ENCODE measurements at regions not wholly inside any gene's neighbourhood (a gene's known extent, or its start where the extent isn't known, plus 50 kb on each side); places are given as distances from the start of the nearest gene placed in this dataset.

GRCh38 chr2:120791243-120791961, 55.7 kb downstream of the GLI2 start:
- Histone ChIP-seq H3K9me3 (ENCODE audit: insufficient read depth, low read depth, low read length) (no peaks in the 10 kb centered on the region), H2AFZ (ENCODE audit: low read depth, low read length) (no peak overlapping the region), H3K36me3 (ENCODE audit: insufficient read depth, low read length) (no peaks in the 10 kb centered on the region), H3K27ac (ENCODE audit: low read depth, low read length) (peak overlapping the region; percentile 50), H3K9ac (ENCODE audit: low read length) (peak overlapping the region; percentile 37), H3K4me1 (ENCODE audit: insufficient read depth, low read length) (peaks cover 30% of the 10 kb centered on the region), H3K27me3 (ENCODE audit: insufficient read depth, low read length) (no peaks in the 10 kb centered on the region), H3K4me3 (ENCODE audit: insufficient read depth, low read depth, low read length) (peak overlapping the region; percentile 0), H3K4me2 (ENCODE audit: low read length) (peak overlapping the region; percentile 60), H3K79me2 (ENCODE audit: insufficient read depth, low read length) (peaks cover 84% of the 10 kb centered on the region), H4K20me1 (ENCODE audit: insufficient read depth, low read length) (peaks cover 81% of the 10 kb centered on the region)
- FAIRE-seq (no peak), DNase-seq (ENCODE audit: low read depth) (no peak)
- peaks cover 5% of the 10 kb centered on the region for H3K36me3 Mint-ChIP-seq (ENCODE audit: low read depth, unreplicated experiment)
- no peaks in the 10 kb centered on the region for H3K9me3 Mint-ChIP-seq (ENCODE audit: unreplicated experiment)
- TF ChIP-seq EZH2 (IDR thresholded peaks at IDR 0.05; ENCODE audit: insufficient read depth, low read length): no peak
- no peak for TF ChIP-seq CTCF (IDR thresholded peaks at IDR 0.05; ENCODE audit: insufficient read depth, low read depth, low read length)
- peaks cover 68% of the 10 kb centered on the region for H3K4me1 Mint-ChIP-seq (ENCODE audit: low read depth, unreplicated experiment)
- H3K4me3 Mint-ChIP-seq (ENCODE audit: unreplicated experiment): no peak overlapping the region
- H3K27me3 Mint-ChIP-seq (ENCODE audit: low read depth, unreplicated experiment): no peaks in the 10 kb centered on the region
- H3K27ac Mint-ChIP-seq (ENCODE audit: unreplicated experiment): peak overlapping the region; percentile 58

- no peaks in the 10 kb centered on the region for H3K36me3 ChIP-seq (ENCODE audit: insufficient read depth, low read length)
- no peak for FAIRE-seq
- H3K79me2 ChIP-seq (ENCODE audit: insufficient read depth, low read length): peaks cover 84% of the 10 kb centered on the region
- peaks cover 80% of the 10 kb centered on the region for H4K20me1 ChIP-seq (ENCODE audit: insufficient read depth, low read length)
- H3K9ac ChIP-seq (ENCODE audit: low read length): peak overlapping the region; percentile 58
- H3K27me3 ChIP-seq (ENCODE audit: insufficient read depth, low read length): no peaks in the 10 kb centered on the region
- H3K27ac ChIP-seq (ENCODE audit: low read depth, low read length): peak overlapping the region; percentile 50
- Mint-ChIP-seq H3K36me3 (ENCODE audit: low read depth, unreplicated experiment) (peaks cover under 1% of the 10 kb centered on the region), H3K4me3 (ENCODE audit: unreplicated experiment) (no peak overlapping the region), H3K9me3 (ENCODE audit: unreplicated experiment) (no peaks in the 10 kb centered on the region), H3K27ac (ENCODE audit: unreplicated experiment) (peak overlapping the region; percentile 58), H3K4me1 (ENCODE audit: low read depth, unreplicated experiment) (peaks cover 64% of the 10 kb centered on the region), H3K27me3 (ENCODE audit: low read depth, unreplicated experiment) (no peaks in the 10 kb centered on the region)
- H3K4me1 ChIP-seq (ENCODE audit: insufficient read depth, low read length): peaks cover 30% of the 10 kb centered on the region
- peak; percentile 81 for DNase-seq (ENCODE audit: low read depth)
- TF ChIP-seq EZH2 (IDR thresholded peaks at IDR 0.05; ENCODE audit: insufficient read depth, low read length) (no peak), CTCF (IDR thresholded peaks at IDR 0.05; ENCODE audit: insufficient read depth, low read depth, low read length) (no peak)
- no peak overlapping the region for H2AFZ ChIP-seq (ENCODE audit: low read depth, low read length)
- no peaks in the 10 kb centered on the region for H3K9me3 ChIP-seq (ENCODE audit: insufficient read depth, low read depth, low read length)
- H3K4me2 ChIP-seq (ENCODE audit: low read length): peak overlapping the region; percentile 60
- H3K4me3 ChIP-seq (ENCODE audit: insufficient read depth, low read depth, low read length): peak overlapping the region; percentile 0
Measured at GRCh38 chr2:120791962-120792297, 56.3 kb downstream of the GLI2 start.
